Heart left ventricle (tissue), 16 donors: ENCODE measurements at regions not wholly inside any gene's neighbourhood (a gene's known extent, or its start where the extent isn't known, plus 50 kb on each side); places are given as distances from the start of the nearest gene placed in this dataset.

ENCODE experiments used
- ATAC-seq, 4 donors: fragments of 200-7000 bp; cut with Tn5 transposase; one replicate each; pipeline ENCODE4 v1.9.1; 2020 to 2022; ENCODE audit warnings: moderate library complexity in 4 of 4, mild to moderate bottlenecking in 3 of 4, moderate number of reproducible peaks in 1 of 4
- DNase-seq, 5 donors: peaks; one replicate each; pipeline ENCODE4 v3.0.0-alpha.2; 2020
- H3K27ac ChIP-seq, 12 donors: fragments of 200-600 bp; sonication (generic) in 4 of 12; one replicate each; pipeline versions ENCODE4 v1.5.0 to v1.8.0; 2016 to 2022; ENCODE audit warnings: mild to moderate bottlenecking in 2 of 12
- H3K27me3 ChIP-seq, 9 donors: fragments of 200-600 bp; sonication (generic) in 2 of 9; one replicate each; pipeline versions ENCODE4 v1.5.1 to v1.8.0; 2016 to 2022; ENCODE audit warnings: mild to moderate bottlenecking in 3 of 9
- H3K36me3 ChIP-seq, 9 donors: fragments of 200-600 bp; sonication (generic) in 2 of 9; one replicate each; pipeline versions ENCODE4 v1.5.0 to v1.8.0; 2018 to 2022; ENCODE audit warnings: mild to moderate bottlenecking in 2 of 9
- H3K4me1 ChIP-seq, 12 donors: fragments of 200-600 bp; sonication (generic) in 4 of 12; one replicate each; pipeline versions ENCODE4 v1.5.0 to v1.8.0; 2016 to 2022; ENCODE audit warnings: mild to moderate bottlenecking in 3 of 12
- H3K4me3 ChIP-seq, 12 donors: fragments of 200-600 bp; sonication (generic) in 4 of 12; one replicate each; pipeline versions ENCODE4 v1.5.0 to v1.8.0; 2017 to 2022; ENCODE audit warnings: mild to moderate bottlenecking in 9 of 12, moderate library complexity in 4 of 12
- H3K9me3 ChIP-seq, 12 donors: fragments of 200-600 bp; sonication (generic) in 4 of 12; one replicate each; pipeline versions ENCODE4 v1.5.0 to v1.8.0; 2016 to 2022; ENCODE audit warnings: mild to moderate bottlenecking in 1 of 12
- CTCF ChIP-seq, 12 donors: fragments of 200-600 bp; sonication (generic) in 4 of 12; IDR thresholded peaks; one replicate each; pipeline versions ENCODE4 v1.5.0 to v1.8.0; 2018 to 2022; ENCODE audit warnings: antibody characterized with exemption in 12 of 12, mild to moderate bottlenecking in 5 of 12
- POLR2A ChIP-seq, 2 donors: fragments of 450-650 bp; IDR thresholded peaks; one replicate each; pipeline ENCODE4 v1.6.1; 2017; ENCODE audit warnings: antibody characterized with exemption in 2 of 2, mild to moderate bottlenecking in 2 of 2, moderate library complexity in 2 of 2
- WGBS, 4 donors: extraction: QIAGEN DNeasy Blood & Tissue Kit in 2 of 4; methylation state at CpG; one replicate each; pipeline versions ENCODE4 v1.1.5 to v1.1.7; 2013 to 2018; 5-methylcytosine and 5-hydroxymethylcytosine counted together
- intact Hi-C, 10 donors: fragments of 100-400 bp; cut with DNase I; formaldehyde crosslinking; loops; one replicate each; pipeline versions ENCODE4 v1.11.1 to v1.14.2; 2022
- donor health status: ischemic (EF 13 %, LVEDD 7.1; RV severe dilation, severe dysfunction).
- donor health status: healthy with polysubstance abuse.
- donor health status: DM: no; HTN: yes; CAD: no.
- donor health status: DM: no; HTN: no; CAD: no.
- donor health status: ischemic (EF 25% LVEDD 6.9; RV normal size, moderate dysfunction).
- donor health status: ischemic (EF 25% LVEDD 5.7; RV mildly dilated, moderate dysfunction).
- donor health status: healthy.
- donor health status: DM: yes; HTN: yes; CAD: no.
- donor health status: ischemic (EF 35%, LVEDD 5.7; RV mildly dilated, moderate dysfunction).
- donor health status: nonischemic (EF 11% LVEDD 7.7; RV severe dilation, severe dysfunction).
- donor health status: DM: yes; HTN: yes; CAD: no.
- donor health status: PGD.
- donor health status: ischemic (EF 29% LVEDD 5.4; RV normal size, mild dysfunction).
- donor health status: nonischemic (EF 23%, LVEDD 6.1; RV moderate dilation, normal function).

- H3K4me3 ChIP-seq, result no peak overlapping the region
- TF ChIP-seq CTCF (IDR thresholded peaks at IDR 0.05) (no peak), POLR2A (IDR thresholded peaks at IDR 0.05) (no peak)
- H3K36me3 ChIP-seq, result no peaks in the 10 kb centered on the region
- H3K4me1 ChIP-seq, result peaks cover 0 to 11% (median 0%) of the 10 kb centered on the region in 12 donors
- no peak for DNase-seq
- peak in 3 of 4 donors; percentile 47 to 76 (median 61) for ATAC-seq
- intact Hi-C loops, result no loop called here
- no peak overlapping the region for H3K27ac ChIP-seq
- H3K27me3 ChIP-seq, result no peaks in the 10 kb centered on the region
- H3K9me3 ChIP-seq, result peaks cover 0 to 5% (median 0%) of the 10 kb centered on the region in 12 donors
- WGBS, 4 donors, result 61 to 72% (median 67%) methylated on average over 5 of the region's 5 CpGs
Observed at GRCh38 chr3:64773137-64773536, 85.3 kb upstream of the ADAMTS9 start.

GRCh38 chr3:64766440-64766839 is 78.6 kb upstream of the ADAMTS9 start:
- Histone ChIP-seq H3K4me1 (peaks cover 0 to 22% (median 9%) of the 10 kb centered on the region in 12 donors), H3K27me3 (no peaks in the 10 kb centered on the region), H3K36me3 (no peaks in the 10 kb centered on the region), H3K4me3 (no peak overlapping the region), H3K27ac (peak overlapping the region in 2 of 12 donors; percentile 9 to 20), H3K9me3 (no peaks in the 10 kb centered on the region)
- 47 to 63% (median 53%) methylated on average over 4 of the region's 4 CpGs for WGBS, 4 donors
- no peak for ATAC-seq
- DNase-seq, result no peak
- no peak for TF ChIP-seq CTCF (IDR thresholded peaks at IDR 0.05)
- no peak for TF ChIP-seq POLR2A (IDR thresholded peaks at IDR 0.05)
- intact Hi-C loops, result no loop called here

- intact Hi-C loops, result no loop called here
- no peaks in the 10 kb centered on the region for H3K9me3 ChIP-seq
- no peak overlapping the region for H3K4me3 ChIP-seq
- ATAC-seq (no peak), DNase-seq (no peak)
- no peak for TF ChIP-seq CTCF (IDR thresholded peaks at IDR 0.05)
- TF ChIP-seq POLR2A (IDR thresholded peaks at IDR 0.05), result no peak
- peaks cover 0 to 27% (median 11%) of the 10 kb centered on the region in 12 donors for H3K4me1 ChIP-seq
- no peaks in the 10 kb centered on the region for H3K27me3 ChIP-seq
- H3K36me3 ChIP-seq, result no peaks in the 10 kb centered on the region
- 80 to 91% (median 89%) methylated on average over 4 of the region's 4 CpGs for WGBS, 4 donors
- H3K27ac ChIP-seq, result peak overlapping the region in 2 of 12 donors; percentile 9 to 20
Observed at GRCh38 chr3:64765947-64766346, 78.1 kb upstream of the ADAMTS9 start.

- Histone ChIP-seq H3K36me3 (no peaks in the 10 kb centered on the region), H3K27me3 (no peaks in the 10 kb centered on the region), H3K4me3 (no peak overlapping the region), H3K27ac (no peak overlapping the region), H3K4me1 (peaks cover 0 to 42% (median 20%) of the 10 kb centered on the region in 12 donors), H3K9me3 (no peaks in the 10 kb centered on the region)
- intact Hi-C loops, result no loop called here
- no peak for DNase-seq
- WGBS, 4 donors, result 77 to 87% (median 82%) methylated on average over 6 of the region's 6 CpGs
- ATAC-seq, result no peak
- TF ChIP-seq POLR2A (IDR thresholded peaks at IDR 0.05) (no peak), CTCF (IDR thresholded peaks at IDR 0.05) (no peak)
Observed at GRCh38 chr3:64764386-64764929, 76.7 kb upstream of the ADAMTS9 start.
